ENCODE measurements at regions not wholly inside any gene's neighbourhood (a gene's known extent, or its start where the extent isn't known, plus 50 kb on each side); places are given as distances from the start of the nearest gene placed in this dataset.

DNA sequence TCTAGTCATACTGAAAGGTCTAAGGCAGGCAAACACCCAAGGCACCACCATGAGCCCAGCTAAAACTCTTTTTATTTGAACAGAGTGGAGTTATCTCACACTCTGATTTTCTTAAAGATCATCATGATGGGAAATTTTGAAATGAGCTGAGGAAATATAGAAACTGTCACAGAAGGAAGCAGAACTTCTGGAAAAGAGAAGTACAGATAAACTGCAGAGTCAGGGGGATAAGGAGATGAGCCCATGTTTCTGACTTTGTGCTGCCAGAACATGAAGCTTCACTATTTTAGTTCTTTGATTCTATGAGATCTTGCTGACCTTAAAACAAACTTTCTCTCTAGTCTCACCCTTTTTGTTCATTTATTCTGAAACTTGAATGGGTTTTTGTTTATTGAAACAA lies 406.5 kb upstream of the EDIL3 start:
- Histone ChIP-seq H3K36me3 (ENCODE audit: insufficient read depth, low read length) (no peaks in the 10 kb centered on the region), H3K27me3 (ENCODE audit: insufficient read depth, low read length) (no peaks in the 10 kb centered on the region), H3K4me3 (ENCODE audit: low read length in 2 of 2) (no peak overlapping the region), H3K9me3 (ENCODE audit: control insufficient read depth in 1 of 2, low read length in 2 of 2) (no peaks in the 10 kb centered on the region), H3K27ac (ENCODE audit: low read depth, low read length) (no peak overlapping the region), H3K4me1 (ENCODE audit: insufficient read depth, low read length) (no peaks in the 10 kb centered on the region)
- no peak for DNase-seq
- Mint-ChIP-seq H3K27ac (no peak overlapping the region), H3K4me3 (no peak overlapping the region), H3K9me3 (peaks cover 0 to 4% (median 0%) of the 10 kb centered on the region in 8 donors), H3K36me3 (no peaks in the 10 kb centered on the region), H3K27me3 (no peaks in the 10 kb centered on the region), H3K4me1 (no peaks in the 10 kb centered on the region)
- POLR2A ChIA-PET (ENCODE audit: partially characterized antibody), result no interaction called here
- intact Hi-C loops (cut with micrococcal nuclease), result no loop called here
- CTCF ChIA-PET (ENCODE audit: partially characterized antibody), result no interaction called here

GRCh38 chr5:84790406-84790805 lies 405.7 kb upstream of the EDIL3 start:
- POLR2A ChIA-PET (ENCODE audit: partially characterized antibody), result no interaction called here
- no peak for DNase-seq
- Mint-ChIP-seq H3K27ac (no peak overlapping the region), H3K27me3 (no peaks in the 10 kb centered on the region), H3K9me3 (peaks cover 0 to 2% (median 0%) of the 10 kb centered on the region in 8 donors), H3K4me1 (no peaks in the 10 kb centered on the region), H3K4me3 (no peak overlapping the region), H3K36me3 (no peaks in the 10 kb centered on the region)
- no peaks in the 10 kb centered on the region for H3K27me3 ChIP-seq (ENCODE audit: insufficient read depth, low read length)
- intact Hi-C loops (cut with micrococcal nuclease), result no loop called here
- H3K27ac ChIP-seq (ENCODE audit: low read depth, low read length), result no peak overlapping the region
- H3K9me3 ChIP-seq (ENCODE audit: control insufficient read depth in 1 of 2, low read length in 2 of 2), result no peaks in the 10 kb centered on the region
- no peaks in the 10 kb centered on the region for H3K36me3 ChIP-seq (ENCODE audit: insufficient read depth, low read length)
- H3K4me1 ChIP-seq (ENCODE audit: insufficient read depth, low read length), result no peaks in the 10 kb centered on the region
- CTCF ChIA-PET (ENCODE audit: partially characterized antibody), result no interaction called here
- no peak overlapping the region for H3K4me3 ChIP-seq (ENCODE audit: low read length in 2 of 2)

GRCh38 chr5:84783003-84783402 lies 398.3 kb upstream of the EDIL3 start:
- no peak for DNase-seq
- Mint-ChIP-seq H3K9me3 (peaks cover 0 to 4% (median under 1%) of the 10 kb centered on the region in 8 donors), H3K36me3 (no peaks in the 10 kb centered on the region), H3K27me3 (no peaks in the 10 kb centered on the region), H3K4me1 (no peaks in the 10 kb centered on the region), H3K4me3 (no peak overlapping the region), H3K27ac (no peak overlapping the region)
- H3K36me3 ChIP-seq (ENCODE audit: insufficient read depth, low read length), result no peaks in the 10 kb centered on the region
- POLR2A ChIA-PET (ENCODE audit: partially characterized antibody), result no interaction called here
- no peaks in the 10 kb centered on the region for H3K9me3 ChIP-seq (ENCODE audit: control insufficient read depth in 1 of 2, low read length in 2 of 2)
- H3K4me3 ChIP-seq (ENCODE audit: low read length in 2 of 2), result no peak overlapping the region
- CTCF ChIA-PET (ENCODE audit: partially characterized antibody), result no interaction called here
- no peak overlapping the region for H3K27ac ChIP-seq (ENCODE audit: low read depth, low read length)
- H3K27me3 ChIP-seq (ENCODE audit: insufficient read depth, low read length), result no peaks in the 10 kb centered on the region
- intact Hi-C loops (cut with micrococcal nuclease), result no loop called here
- no peaks in the 10 kb centered on the region for H3K4me1 ChIP-seq (ENCODE audit: insufficient read depth, low read length)

DNA sequence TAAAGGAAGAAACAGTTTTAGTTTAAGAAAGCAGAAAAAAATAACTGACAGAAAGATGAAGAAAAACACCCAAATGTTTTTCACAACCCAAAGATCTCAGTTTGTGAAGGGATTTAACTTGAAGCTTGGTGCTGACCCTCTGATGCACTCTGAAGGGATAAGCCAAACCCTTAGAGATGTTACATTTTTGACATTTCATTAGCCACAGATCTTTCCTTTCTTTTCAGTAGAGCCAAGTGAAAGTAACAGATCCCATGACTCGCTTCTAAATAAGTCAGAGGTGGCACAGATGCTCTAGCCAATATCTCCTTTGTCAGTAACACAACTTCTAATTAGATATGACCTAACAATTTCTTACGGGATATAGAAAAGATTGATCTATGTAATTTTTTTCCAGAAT lies 394.5 kb upstream of the EDIL3 start:
- Mint-ChIP-seq H3K4me3 (no peak overlapping the region), H3K27me3 (no peaks in the 10 kb centered on the region), H3K27ac (no peak overlapping the region), H3K9me3 (peaks cover 0 to 4% (median under 1%) of the 10 kb centered on the region in 8 donors), H3K4me1 (no peaks in the 10 kb centered on the region), H3K36me3 (no peaks in the 10 kb centered on the region)
- DNase-seq, result no peak
- intact Hi-C loops (cut with micrococcal nuclease), result no loop called here
- Histone ChIP-seq H3K4me1 (ENCODE audit: insufficient read depth, low read length) (no peaks in the 10 kb centered on the region), H3K27ac (ENCODE audit: low read depth, low read length) (no peak overlapping the region), H3K27me3 (ENCODE audit: insufficient read depth, low read length) (no peaks in the 10 kb centered on the region), H3K9me3 (ENCODE audit: control insufficient read depth in 1 of 2, low read length in 2 of 2) (no peaks in the 10 kb centered on the region), H3K36me3 (ENCODE audit: insufficient read depth, low read length) (no peaks in the 10 kb centered on the region), H3K4me3 (ENCODE audit: low read length in 2 of 2) (no peak overlapping the region)
- CTCF ChIA-PET (ENCODE audit: partially characterized antibody), result no interaction called here
- POLR2A ChIA-PET (ENCODE audit: partially characterized antibody), result no interaction called here

DNA sequence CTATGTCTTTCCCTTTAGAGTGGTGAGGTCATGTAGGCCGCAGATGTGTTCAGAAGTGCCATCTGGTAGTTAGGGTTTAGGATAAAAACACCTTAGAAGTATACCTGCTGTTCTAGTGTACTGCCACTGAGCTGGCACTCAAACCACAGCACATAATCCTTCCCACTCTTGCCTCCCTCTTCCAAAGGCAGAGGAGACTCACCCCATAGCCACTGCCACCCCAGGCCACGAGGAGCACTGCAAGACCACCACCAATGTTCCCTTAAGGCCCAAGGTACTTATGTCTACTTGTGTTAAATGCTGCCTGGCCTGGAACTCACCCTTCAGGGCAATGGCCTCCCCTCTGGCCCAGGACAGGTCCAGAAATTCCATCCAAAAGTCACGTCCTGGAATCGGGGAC lies 379.5 kb upstream of the EDIL3 start:
- H3K4me1 ChIP-seq (ENCODE audit: insufficient read depth, low read length), result no peaks in the 10 kb centered on the region

GRCh38 chr5:84758008-84758407 lies 373.3 kb upstream of the EDIL3 start:
- no peaks in the 10 kb centered on the region for H3K9me3 ChIP-seq (ENCODE audit: control insufficient read depth in 1 of 2, low read length in 2 of 2)
- H3K27ac ChIP-seq (ENCODE audit: low read depth, low read length), result no peak overlapping the region
- Mint-ChIP-seq H3K9me3 (peaks cover 0 to 5% (median 2%) of the 10 kb centered on the region in 8 donors), H3K4me3 (no peak overlapping the region), H3K4me1 (no peaks in the 10 kb centered on the region), H3K36me3 (no peaks in the 10 kb centered on the region), H3K27me3 (no peaks in the 10 kb centered on the region), H3K27ac (no peak overlapping the region)
- ChIA-PET POLR2A (ENCODE audit: partially characterized antibody) (no interaction called here), CTCF (ENCODE audit: partially characterized antibody) (no interaction called here)
- DNase-seq, result no peak
- no peak overlapping the region for H3K4me3 ChIP-seq (ENCODE audit: low read length in 2 of 2)
- H3K36me3 ChIP-seq (ENCODE audit: insufficient read depth, low read length), result no peaks in the 10 kb centered on the region
- H3K4me1 ChIP-seq (ENCODE audit: insufficient read depth, low read length), result no peaks in the 10 kb centered on the region
- intact Hi-C loops (cut with micrococcal nuclease), result no loop called here
- H3K27me3 ChIP-seq (ENCODE audit: insufficient read depth, low read length), result no peaks in the 10 kb centered on the region

More for the DNA sequence above, 379.5 kb upstream of the EDIL3 start:
- Histone ChIP-seq H3K27ac (ENCODE audit: low read depth, low read length) (no peak overlapping the region), H3K36me3 (ENCODE audit: insufficient read depth, low read length) (no peaks in the 10 kb centered on the region), H3K4me3 (ENCODE audit: low read length in 2 of 2) (no peak overlapping the region), H3K9me3 (ENCODE audit: control insufficient read depth in 1 of 2, low read length in 2 of 2) (peaks cover 0 to 3% of the 10 kb centered on the region in 2 donors), H3K27me3 (ENCODE audit: insufficient read depth, low read length) (no peaks in the 10 kb centered on the region)
- ChIA-PET POLR2A (ENCODE audit: partially characterized antibody) (no interaction called here), CTCF (ENCODE audit: partially characterized antibody) (no interaction called here)
- Mint-ChIP-seq H3K36me3 (no peaks in the 10 kb centered on the region), H3K4me1 (no peaks in the 10 kb centered on the region), H3K4me3 (no peak overlapping the region), H3K27me3 (no peaks in the 10 kb centered on the region), H3K9me3 (peaks cover 0 to 8% (median 3%) of the 10 kb centered on the region in 8 donors), H3K27ac (no peak overlapping the region)
- intact Hi-C loops (cut with micrococcal nuclease), result no loop called here
- no peak for DNase-seq

- Histone ChIP-seq H3K36me3 (ENCODE audit: insufficient read depth, low read length) (no peaks in the 10 kb centered on the region), H3K9me3 (ENCODE audit: control insufficient read depth in 1 of 2, low read length in 2 of 2) (no peaks in the 10 kb centered on the region)
- peaks cover 0 to 5% (median 2%) of the 10 kb centered on the region in 8 donors for H3K9me3 Mint-ChIP-seq
Observed at GRCh38 chr5:84752780-84753179, 368.1 kb upstream of the EDIL3 start.

DNA sequence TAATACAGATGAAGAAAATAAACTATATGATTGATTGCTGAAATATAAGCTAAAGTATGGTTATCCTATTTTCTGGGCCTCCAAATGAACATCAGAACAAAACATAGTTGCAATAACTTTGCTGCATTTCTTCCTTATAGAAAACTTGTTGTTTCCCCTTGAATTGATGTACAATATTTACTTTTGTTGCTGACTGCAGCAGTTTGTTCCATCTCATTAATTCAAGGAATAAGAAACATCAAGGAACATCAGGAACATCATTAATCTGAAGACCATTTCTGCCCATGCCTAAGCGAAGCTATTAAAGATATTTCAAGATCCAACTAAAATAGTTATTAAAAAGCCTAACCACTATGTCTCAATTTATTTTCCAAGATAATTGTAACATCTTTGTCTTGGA lies 363.6 kb upstream of the EDIL3 start:
- Mint-ChIP-seq H3K27me3 (no peaks in the 10 kb centered on the region), H3K27ac (no peak overlapping the region), H3K4me3 (no peak overlapping the region), H3K36me3 (no peaks in the 10 kb centered on the region), H3K4me1 (no peaks in the 10 kb centered on the region), H3K9me3 (peaks cover 0 to 11% (median 3%) of the 10 kb centered on the region in 8 donors)
- ChIA-PET POLR2A (ENCODE audit: partially characterized antibody) (no interaction called here), CTCF (ENCODE audit: partially characterized antibody) (no interaction called here)
- H3K27ac ChIP-seq (ENCODE audit: low read depth, low read length), result no peak overlapping the region
- no peaks in the 10 kb centered on the region for H3K4me1 ChIP-seq (ENCODE audit: insufficient read depth, low read length)
- no peaks in the 10 kb centered on the region for H3K27me3 ChIP-seq (ENCODE audit: insufficient read depth, low read length)
- no peaks in the 10 kb centered on the region for H3K9me3 ChIP-seq (ENCODE audit: control insufficient read depth in 1 of 2, low read length in 2 of 2)
- H3K36me3 ChIP-seq (ENCODE audit: insufficient read depth, low read length), result no peaks in the 10 kb centered on the region
- H3K4me3 ChIP-seq (ENCODE audit: low read length in 2 of 2), result no peak overlapping the region
- no peak for DNase-seq
- intact Hi-C loops (cut with micrococcal nuclease), result no loop called here

More at GRCh38 chr5:84752780-84753179, 368.1 kb upstream of the EDIL3 start:
- H3K4me1 Mint-ChIP-seq, result no peaks in the 10 kb centered on the region
- H3K27me3 ChIP-seq (ENCODE audit: insufficient read depth, low read length), result no peaks in the 10 kb centered on the region
- H3K36me3 Mint-ChIP-seq, result no peaks in the 10 kb centered on the region
- no peak for DNase-seq
- CTCF ChIA-PET (ENCODE audit: partially characterized antibody), result no interaction called here
- intact Hi-C loops (cut with micrococcal nuclease), result no loop called here
- no peak overlapping the region for H3K4me3 ChIP-seq (ENCODE audit: low read length in 2 of 2)
- no peaks in the 10 kb centered on the region for H3K4me1 ChIP-seq (ENCODE audit: insufficient read depth, low read length)
- no peak overlapping the region for H3K4me3 Mint-ChIP-seq
- H3K27me3 Mint-ChIP-seq, result no peaks in the 10 kb centered on the region
- H3K27ac Mint-ChIP-seq, result no peak overlapping the region
- no peak overlapping the region for H3K27ac ChIP-seq (ENCODE audit: low read depth, low read length)
- POLR2A ChIA-PET (ENCODE audit: partially characterized antibody), result interaction anchor here (0.6 kb wide), 1 partner anchor 1041 kb away, joined by 4 read pairs; no protein-coding TSS in a partner anchor

Data from CD4-positive, alpha-beta memory T cell (primary cell).